GM19467 (cell line): ENCODE measurements at regions not wholly inside any gene's neighbourhood (a gene's known extent, or its start where the extent isn't known, plus 50 kb on each side); places are given as distances from the start of the nearest gene placed in this dataset.
"Not testable (repeated sequence)": the region's sequence is repeated elsewhere in the genome, so short reads cannot be mapped to it uniquely, and the experiment has no call there.

Source experiments
- ATAC-seq: cut with Tn5 transposase; IDR thresholded peaks from one replicate; pipeline ENCODE4 v1.9.1; 2021; ENCODE audit warnings: mild to moderate bottlenecking, moderate library complexity; ENCODE audit not compliant: unreplicated experiment

DNA sequence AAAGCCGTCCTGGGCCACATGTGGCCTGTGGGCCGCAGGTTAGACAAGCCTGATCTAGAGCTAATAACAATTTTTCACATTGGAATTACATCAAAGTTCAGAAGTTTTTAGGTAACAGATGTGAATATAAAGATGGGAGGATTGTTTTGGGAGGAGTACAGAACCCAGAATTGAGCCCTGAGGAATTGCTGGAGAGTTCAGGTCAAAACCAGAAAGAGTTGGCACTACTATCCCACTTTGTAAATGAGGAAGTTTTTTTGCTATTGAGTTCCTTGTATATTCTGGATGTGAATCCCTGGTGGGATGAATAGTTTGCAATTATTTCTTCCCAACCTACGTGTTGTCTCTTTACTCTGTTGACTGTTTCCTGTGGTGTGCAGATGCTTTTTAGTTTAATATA lies 109.5 kb upstream of the LIPC start:
- no peak for ATAC-seq

DNA sequence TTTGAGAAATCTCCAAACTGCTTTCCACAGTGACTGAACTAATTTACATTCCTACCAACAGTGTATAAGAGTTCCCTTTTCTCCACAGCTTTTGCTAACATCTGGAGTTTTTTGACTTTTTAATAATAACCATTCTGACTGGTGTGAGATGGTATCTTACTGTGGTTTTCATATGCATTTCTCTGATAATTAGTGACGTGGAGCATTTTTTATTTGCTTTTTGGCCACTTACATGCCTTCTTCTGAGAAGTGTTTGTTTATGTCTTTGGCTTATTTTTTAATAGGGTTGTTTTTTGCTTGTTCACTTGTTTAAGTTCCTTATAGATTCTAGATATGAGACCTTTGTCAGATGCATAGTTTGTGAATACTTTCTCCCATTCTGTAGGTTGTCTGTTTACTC lies 108.5 kb upstream of the LIPC start:
- ATAC-seq, result not testable (repeated sequence)

DNA sequence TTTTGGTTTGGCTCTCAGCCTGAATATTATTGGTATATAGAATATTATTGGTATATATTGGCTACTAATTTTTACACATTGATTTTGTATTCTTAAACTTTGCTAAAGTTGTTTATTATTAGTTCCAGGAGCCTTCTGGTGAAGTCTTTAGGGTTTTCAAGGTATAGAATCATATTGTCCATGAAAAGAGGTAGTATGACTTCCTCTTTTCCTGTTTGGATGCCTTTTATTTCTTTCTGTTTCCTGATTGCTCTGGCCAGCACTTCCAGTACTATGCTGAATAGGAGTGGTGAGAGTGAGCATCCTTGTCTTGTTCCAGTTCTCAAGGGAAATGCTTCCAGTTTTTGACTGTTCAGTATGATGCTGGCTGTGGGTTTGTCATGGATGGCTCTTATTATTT lies 107.3 kb upstream of the LIPC start:
- no peak for ATAC-seq

DNA sequence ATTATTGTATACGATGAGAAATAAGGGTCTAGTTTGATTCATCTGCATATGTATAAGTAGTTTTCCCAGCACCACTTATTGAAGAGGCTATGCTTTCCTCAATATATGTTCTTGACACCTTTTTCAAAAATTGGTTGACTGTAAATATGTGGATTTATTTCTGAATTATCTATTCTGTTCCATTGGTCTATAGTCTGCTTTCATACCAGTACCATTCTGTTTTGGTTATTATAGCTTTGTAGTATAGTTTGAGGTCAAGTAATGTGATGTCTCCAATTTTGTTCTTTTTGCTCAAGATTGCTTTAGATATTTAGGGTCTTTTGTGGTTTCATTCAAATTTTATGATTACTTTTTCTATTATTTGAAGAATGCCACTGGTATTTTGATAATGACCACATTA lies 103.8 kb upstream of the LIPC start:
- ATAC-seq, result no peak

DNA sequence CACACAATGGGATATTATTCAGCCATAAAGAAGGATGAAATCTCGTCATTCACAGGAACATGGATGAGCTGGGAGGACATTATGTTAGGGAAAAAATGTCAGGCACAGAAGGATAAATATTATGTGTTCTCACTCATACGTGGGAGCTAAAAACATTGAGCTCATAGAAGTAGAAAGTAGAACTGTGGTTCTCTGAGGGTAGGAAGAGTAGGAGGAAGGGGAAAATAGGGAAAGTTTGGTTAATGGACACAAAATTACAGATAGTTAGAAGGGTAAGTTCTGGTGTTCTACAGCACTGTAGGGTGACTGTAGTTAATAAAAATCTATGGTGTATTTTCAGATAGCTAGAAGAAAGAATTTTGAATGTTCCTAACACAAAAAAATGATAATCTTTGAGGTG lies 102.6 kb upstream of the LIPC start:
- no peak for ATAC-seq

DNA sequence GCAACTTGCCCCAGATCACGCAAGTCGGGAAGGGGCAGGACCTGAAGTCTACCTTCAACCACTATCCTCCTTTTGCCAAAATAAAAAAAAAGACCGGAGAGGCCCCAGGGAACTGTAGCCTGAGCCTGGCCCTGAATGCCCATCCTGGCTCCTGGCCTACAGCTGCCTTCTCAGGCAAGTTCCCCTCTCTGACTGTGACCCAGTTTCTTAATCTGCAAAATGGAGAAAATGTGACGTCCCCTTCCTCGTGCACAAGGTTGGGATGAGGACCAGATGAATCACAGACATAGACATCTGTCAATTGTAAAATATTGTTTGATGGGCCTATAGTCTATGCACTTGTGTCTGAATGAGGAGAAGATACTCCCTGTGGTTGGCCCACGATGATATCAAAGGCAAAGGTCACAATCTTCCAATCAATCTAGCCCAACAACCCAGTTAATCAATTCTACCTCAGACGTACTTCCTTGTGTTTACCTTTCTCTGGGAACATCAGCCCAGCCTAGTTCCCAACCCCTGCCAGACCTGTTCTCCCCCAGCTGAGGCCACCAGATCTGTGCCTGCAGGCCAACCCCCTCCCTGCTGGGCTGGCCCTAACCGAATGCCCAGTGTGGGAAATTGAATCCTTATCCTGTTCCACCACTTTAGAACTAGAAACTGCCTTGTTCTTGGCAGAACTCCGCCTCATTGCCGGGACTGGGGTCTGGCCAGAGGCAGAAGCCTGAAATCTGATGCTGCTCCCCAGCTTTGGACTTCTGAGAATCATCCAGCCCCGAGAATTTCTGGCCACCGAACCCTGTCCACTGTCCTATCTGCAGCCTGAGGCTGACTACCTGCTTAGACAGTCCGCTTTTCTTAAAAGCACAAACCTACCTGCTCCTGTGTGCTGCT lies 101.8 kb upstream of the LIPC start:
- ATAC-seq, result no peak

DNA sequence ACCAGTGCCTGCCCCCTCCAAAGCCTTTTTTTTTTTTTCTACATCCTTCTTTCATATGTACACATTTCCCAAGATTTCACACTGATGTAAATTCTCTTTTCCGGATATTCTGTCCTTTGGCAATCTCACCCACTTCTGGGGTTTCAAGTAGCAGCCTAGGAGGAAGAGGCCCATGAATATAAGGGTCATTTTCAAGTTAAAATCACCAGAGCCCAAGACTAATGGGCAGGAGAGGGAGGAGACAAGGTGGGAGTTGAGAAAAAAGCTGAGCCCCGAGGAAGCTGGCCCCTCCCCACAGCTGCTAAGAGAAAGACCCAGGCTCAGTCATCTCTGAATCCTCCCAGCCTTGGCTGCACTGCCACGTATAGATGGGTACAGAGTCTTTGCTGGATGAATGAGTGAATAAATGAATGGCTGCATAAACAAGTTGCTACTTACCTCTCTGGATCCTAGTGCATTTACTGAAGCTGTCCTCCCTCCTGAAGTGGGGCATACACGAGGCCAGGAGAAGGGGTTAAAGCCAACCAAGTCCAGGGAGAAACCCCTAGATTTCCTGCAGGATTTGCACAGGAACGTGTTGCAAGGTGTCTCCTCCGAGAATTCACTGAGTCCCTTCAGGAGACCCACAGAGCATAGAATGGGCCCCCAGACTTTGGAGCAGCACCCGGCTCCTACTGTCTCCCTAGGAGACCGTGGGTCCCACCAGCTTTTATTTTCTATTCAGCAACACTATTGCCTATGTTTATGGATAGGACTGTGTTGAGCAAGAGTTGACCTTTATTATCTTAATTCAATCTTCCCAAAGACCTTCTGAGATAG lies 100.8 kb upstream of the LIPC start:
- no peak for ATAC-seq

DNA sequence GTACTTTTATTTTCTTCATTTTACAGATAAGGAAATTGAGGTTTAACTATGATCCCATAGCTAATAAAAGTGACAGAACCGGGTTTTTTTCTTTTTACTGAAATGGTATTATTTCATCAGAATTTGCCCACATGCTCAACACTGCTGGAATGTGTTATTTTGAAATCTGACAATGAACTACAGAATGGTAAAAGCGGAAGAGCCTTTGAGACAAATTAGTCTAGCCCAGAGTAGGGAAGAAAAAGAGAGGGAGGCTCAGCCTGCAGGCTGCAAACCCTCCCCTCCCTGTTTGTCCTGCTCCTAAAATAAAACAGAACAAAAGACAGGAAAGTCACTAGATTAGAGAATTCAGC lies 100.3 kb upstream of the LIPC start:
- no peak for ATAC-seq

DNA sequence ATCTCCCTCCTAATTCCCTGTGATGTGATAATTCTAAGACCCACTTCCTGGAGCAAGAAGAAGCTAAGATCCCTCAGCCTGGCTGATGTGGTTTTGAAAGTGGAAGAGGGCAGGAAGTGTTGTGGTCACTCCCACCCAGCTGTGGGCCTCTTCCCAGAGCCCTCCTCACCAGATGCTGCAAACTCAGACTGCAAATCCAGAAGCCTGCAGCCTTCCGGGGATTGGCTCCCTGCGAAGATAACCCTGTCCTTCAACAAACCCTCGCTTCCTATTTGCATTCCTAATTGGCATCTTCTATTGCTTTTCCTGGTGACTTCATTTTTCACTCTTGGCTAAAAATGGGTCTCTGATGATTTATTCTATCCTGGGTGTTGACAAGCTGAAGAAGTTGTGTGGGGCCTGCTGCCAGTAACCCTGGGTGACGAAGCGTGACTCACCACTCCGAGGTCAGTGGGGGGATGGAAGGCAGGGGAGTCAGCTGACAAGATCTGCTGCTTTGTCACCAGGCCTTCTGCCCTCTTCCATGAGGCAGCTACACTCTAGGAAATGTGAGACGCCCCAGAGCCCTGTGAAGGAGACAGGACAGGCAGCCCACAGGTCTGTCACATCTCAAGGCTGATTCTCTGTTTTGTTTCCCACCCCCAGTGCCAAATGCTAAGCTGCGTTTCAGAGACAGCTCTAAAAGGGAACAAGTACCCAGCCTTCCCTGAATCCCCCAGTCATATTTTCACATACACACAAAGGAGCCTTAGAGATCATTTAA lies 99.7 kb upstream of the LIPC start:
- peak; percentile 65 for ATAC-seq

DNA sequence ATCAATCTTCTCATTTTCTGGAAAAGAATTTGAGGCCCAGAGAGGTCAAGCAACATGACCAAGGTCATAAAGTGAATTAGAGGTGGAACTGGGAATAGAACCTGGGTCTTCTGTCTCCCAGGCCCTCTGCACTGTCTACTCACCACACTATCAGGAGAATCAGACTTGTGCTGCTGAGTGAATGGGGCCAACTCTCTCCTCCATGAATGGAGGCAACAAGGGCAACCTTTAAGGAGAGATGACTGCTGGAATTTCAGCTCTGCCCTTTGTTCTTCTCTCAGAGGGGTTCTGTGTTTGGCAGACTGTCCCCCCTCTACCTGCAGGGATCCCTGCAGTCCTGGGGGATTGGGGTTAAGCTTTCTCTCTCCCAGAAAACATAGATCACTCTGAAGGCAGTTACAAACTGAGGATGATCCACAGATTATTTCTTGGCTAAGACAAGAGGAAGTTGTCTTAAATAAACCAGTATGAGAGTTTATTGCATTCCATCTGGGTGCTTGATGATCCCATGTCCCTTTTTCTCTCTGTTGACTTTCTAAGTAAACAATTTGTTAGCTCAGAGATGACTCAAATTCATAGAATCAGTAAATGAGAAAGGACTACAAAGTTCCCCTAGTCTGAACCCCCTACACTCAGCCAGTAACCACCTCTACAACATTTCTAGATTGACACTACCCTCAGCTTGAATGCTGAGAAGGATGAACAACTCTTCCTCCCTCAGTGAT lies 99.0 kb upstream of the LIPC start:
- no peak for ATAC-seq

DNA sequence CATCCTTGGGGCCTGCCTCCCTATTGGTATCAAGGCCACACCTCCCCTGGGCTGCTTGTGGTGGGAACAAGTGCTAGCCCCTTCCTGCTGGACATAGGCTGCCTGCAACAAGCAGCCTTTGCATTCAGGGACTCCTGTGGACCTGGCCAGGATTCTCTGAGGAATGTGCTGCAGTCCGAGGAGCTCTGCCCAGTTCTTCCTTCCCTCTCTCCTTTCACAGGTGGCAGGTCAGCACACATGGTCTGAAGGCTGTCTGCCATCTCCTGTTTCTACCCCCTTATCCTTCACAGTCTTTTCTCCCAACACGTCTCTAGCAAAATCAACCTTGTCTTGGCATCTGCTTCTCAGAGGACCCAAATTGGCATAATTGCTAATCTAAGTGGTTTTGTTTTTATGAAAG lies 97.0 kb upstream of the LIPC start:
- no peak for ATAC-seq

DNA sequence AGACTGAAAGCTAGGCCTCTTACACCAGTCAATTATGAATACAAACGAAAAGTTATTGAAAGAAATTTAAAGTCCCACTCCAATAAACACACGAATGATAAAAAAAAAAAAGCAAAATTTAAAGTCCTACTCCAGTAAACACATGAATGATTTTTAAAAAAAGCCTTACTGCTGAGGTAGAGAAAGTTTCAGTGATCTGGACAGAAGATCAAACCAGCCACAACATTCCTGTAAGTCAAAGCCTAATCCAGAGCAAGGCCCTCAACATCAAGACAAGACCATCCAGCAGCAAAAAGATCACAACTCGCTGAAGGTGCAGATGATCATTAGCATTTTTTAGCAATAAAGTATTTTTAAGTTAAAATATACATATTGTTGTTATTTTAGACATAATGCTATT lies 95.6 kb upstream of the LIPC start:
- ATAC-seq, result no peak

DNA sequence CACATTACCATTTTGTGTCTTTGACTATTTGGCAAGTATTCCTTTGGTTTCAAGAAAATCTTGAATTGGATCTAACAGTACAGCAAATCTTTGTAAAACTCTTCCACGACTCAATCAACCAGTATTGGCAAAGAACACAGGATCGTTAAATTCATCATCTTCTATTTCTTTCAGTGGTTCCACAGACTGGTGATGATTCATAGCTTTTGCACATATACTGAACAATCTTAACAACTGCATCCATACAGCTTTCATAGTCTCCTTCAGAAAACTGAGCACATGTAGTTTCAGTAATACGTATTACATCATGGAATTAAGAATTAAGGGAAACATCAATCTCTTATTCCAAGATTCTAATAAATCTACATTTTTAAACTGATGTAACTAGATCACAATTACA lies 91.6 kb upstream of the LIPC start:
- no peak for ATAC-seq

DNA sequence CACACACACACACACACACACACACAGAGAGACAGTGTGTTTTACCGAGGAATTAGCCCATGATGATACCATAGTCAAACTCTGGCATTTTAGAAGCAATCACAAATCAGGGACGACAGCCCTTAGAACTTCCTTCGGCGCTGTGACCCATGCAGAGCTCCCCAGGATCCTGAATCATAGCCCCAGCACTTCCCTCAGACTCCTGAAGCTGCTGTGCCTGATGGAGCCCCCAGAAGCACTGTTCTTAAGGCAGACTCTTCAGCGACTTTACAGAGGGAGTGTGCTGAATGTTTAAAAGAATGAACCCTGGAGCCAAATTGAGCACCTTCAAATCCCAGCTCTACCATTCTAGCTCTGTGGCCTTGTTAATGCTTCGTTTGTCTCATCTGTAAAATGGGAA lies 89.3 kb upstream of the LIPC start:
- ATAC-seq, result no peak

DNA sequence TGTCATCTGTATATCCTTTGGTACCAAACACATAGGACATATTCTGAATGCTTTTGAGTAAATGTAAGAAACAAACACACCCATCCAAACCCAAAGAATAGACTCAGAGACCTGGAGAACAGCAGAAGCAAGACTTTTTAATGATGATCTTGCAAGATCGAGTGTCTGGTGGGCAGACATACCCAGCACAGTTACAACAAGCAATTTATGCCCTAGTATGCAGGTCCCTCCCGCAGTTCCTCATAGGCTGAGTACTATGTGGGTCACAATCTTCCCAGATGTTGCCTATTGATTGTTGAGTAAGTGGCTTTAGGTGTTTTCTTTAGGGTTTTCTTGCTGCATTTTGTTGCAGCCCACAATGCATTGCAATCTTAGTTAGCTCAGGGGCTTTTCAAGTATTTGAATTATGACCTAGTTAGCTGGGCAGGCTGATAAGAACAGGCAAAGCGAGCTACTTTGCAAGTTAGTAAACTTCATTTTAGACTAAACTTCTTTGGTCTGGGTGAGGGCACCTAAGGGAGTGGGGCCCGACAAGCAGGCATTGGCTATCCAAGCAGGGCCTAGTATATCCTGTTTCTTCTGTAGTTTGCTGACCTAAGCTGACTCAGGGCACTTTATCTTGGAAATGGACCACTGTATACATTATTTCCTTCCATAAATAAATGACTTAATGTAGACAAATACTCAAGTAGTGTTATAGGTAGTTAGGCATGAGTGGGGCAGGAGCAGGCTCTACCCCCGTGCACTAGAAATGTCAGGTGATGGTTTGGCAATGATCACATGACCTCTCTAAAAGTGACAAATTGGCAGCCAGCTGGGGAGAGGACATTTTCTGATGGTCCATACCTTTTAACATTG lies 87.3 kb upstream of the LIPC start:
- ATAC-seq, result no peak

DNA sequence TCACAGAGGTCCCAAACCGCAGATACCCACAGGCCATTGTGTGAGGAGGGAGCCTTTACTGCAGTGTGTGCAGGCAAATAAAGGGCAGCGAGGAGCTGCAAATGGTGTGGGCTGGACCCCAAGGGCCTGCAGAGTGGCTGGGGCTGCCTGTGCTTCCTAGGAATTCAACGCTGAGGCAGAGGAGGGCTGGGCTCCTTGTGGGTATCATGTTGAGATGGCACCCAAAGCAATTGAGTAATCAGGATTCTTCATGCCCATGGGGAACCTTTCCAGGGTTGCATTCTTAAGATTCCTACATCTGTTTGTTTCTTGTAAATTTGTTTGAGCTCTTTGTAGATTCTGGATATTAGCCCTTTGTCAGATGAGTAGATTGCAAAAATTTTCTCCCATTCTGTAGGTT lies 85.4 kb upstream of the LIPC start:
- ATAC-seq, result no peak

DNA sequence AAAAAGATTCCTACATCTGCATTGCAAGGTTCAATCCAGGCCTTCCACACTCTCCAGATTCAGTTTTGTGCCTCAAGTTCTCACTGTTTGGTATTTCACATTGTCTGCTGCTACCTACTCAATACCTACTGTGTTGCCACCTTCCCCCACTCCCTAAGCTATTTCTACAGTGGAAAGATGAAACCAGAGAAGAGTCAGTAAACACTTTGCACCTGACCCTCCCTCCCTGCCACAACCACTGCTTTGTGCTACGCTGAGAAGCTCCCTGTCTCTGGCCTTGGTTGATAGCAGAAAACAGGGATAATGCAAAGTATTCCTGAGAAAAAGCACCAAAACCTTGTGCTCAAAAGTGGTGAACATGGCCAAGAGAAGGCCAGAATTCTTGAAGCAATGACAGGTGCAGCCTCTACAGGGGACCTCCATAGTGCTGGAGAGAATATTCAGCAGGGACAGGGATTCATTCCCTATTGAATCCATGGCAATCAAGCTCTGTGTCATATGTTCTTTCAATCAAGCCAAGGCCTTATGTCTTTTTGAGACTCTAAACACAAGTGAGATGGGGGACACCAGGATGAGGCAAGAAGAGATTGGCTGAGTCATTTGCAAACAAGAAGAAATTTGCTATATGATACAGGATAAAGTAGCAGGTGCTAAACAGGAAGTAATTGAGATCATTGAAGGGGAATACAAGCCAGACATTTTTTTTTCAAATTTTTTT lies 83.5 kb upstream of the LIPC start:
- ATAC-seq, result no peak

DNA sequence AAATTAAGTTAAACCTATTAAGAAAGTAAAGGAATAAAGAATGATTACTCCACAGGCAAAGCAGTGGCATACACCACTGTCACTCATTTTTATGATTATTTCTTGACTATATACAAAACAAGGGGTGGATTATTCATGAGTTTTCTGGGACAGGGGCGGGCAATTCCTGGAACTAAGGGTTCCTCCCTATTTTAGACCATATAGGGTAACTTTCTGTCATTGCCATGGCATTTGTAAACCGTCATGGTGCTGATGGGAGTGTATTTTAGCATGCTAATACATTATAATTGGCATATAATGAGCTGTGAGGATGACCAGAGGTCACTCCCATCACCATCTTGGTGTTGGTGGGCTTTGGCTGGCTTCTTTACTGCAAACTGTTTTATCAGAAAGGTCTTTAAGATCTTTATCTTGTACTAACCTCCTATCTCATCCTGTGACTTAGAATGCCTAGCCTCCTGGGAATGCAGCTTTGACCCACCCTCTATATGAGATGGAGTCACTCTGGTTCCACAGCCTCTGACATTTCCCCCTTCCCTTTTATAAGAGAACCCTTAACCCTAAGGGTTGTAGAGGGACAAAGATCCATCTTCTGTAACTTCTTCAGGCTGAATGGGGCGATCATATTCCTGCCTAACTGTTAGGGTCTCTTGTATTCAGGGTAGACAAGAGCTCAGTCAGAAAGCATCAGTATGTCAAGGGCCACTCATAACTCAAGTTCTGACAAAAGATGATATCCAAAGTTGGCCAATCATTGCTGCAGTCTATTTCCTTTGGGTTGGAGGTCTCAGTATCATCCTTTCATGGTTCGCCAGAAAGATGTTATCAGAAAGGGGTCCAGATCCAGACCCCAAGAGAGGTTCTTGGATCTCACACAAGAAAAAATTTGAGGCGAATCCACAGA lies 79.5 kb upstream of the LIPC start:
- ATAC-seq, result no peak
